ENCODE measurements at regions not wholly inside any gene's neighbourhood (a gene's known extent, or its start where the extent isn't known, plus 50 kb on each side); places are given as distances from the start of the nearest gene placed in this dataset.
"Not testable (repeated sequence)": the region's sequence is repeated elsewhere in the genome, so short reads cannot be mapped to it uniquely, and the experiment has no call there.

DNA sequence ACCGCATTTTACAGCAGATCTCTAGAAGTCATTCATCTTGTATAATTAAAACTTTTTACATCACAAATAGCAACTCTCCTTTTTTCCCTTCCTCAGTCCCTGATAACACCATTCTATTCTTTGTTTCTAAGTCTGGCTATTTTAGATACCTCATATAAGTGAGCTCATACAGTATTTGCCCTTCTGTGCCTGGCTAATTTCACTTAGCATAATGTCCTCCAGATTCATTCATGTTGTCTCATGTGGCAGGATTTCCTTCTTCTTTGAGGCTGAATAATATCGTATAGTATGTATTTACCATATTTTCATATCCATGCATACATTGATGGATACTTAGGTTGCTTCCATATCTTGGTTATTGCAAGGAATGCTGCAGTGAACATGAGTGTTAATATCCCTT is 362.0 kb downstream of the RFC3 start:
- Histone ChIP-seq H3K36me3 (ENCODE audit: control insufficient read depth, insufficient read depth, low read length) (no peaks in the 10 kb centered on the region), H3K9me3 (no peaks in the 10 kb centered on the region), H3K4me3 (ENCODE audit: low read depth, low read length) (no peak overlapping the region), H3K27me3 (replicated peaks; ENCODE audit: control insufficient read depth, insufficient read depth, low read length) (no peaks in the 10 kb centered on the region), H3K4me1 (no peaks in the 10 kb centered on the region)
- Mint-ChIP-seq H3K9me3 (ENCODE audit: unreplicated experiment) (no peaks in the 10 kb centered on the region), H3K27ac (ENCODE audit: unreplicated experiment) (no peak overlapping the region), H3K4me3 (ENCODE audit: unreplicated experiment) (no peak overlapping the region), H3K36me3 (ENCODE audit: insufficient read depth, unreplicated experiment) (no peaks in the 10 kb centered on the region), H3K4me1 (ENCODE audit: low read depth, unreplicated experiment) (no peaks in the 10 kb centered on the region), H3K27me3 (ENCODE audit: insufficient read depth, unreplicated experiment) (no peaks in the 10 kb centered on the region)
- POLR2A ChIA-PET = no interaction called here
- intact Hi-C loops (cut with micrococcal nuclease; ENCODE audit: unreplicated experiment) = no loop called here
- CTCF ChIA-PET = no interaction called here
- no TSS peak for BruUV-seq (replicated peaks)
- DNase-seq = no peak
- TF ChIP-seq, protein P1, sequence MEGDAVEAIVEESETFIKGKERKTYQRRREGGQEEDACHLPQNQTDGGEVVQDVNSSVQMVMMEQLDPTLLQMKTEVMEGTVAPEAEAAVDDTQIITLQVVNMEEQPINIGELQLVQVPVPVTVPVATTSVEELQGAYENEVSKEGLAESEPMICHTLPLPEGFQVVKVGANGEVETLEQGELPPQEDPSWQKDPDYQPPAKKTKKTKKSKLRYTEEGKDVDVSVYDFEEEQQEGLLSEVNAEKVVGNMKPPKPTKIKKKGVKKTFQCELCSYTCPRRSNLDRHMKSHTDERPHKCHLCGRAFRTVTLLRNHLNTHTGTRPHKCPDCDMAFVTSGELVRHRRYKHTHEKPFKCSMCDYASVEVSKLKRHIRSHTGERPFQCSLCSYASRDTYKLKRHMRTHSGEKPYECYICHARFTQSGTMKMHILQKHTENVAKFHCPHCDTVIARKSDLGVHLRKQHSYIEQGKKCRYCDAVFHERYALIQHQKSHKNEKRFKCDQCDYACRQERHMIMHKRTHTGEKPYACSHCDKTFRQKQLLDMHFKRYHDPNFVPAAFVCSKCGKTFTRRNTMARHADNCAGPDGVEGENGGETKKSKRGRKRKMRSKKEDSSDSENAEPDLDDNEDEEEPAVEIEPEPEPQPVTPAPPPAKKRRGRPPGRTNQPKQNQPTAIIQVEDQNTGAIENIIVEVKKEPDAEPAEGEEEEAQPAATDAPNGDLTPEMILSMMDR (IDR thresholded peaks at IDR 0.05; ENCODE audit: insufficient read depth in 1 of 2, low read depth in 1 of 2, low read length in 1 of 2, severe bottlenecking in 1 of 2, unreplicated experiment in 1 of 2) = no peak

DNA sequence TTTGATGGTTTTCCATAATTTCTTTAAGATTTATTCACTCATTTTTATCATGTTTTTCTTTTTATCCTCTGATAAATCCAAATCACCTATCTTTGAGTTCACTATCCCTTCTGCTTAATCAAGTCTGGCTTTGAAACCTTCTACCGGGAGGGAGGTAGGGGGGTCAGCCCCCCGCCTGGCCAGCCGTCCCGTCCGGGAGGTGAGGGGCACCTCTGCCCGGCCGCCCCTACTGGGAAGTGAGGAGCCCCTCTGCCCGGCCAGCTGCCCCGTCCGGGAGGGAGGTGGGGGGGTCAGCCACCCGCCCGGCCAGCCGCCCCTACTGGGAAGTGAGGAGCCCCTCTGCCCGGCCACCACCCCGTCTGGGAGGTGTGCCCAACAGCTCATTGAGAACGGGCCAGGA is 363.3 kb downstream of the RFC3 start:
- intact Hi-C loops (cut with micrococcal nuclease; ENCODE audit: unreplicated experiment); H3K36me3 ChIP-seq (ENCODE audit: control insufficient read depth, insufficient read depth, low read length); H3K9me3 Mint-ChIP-seq (ENCODE audit: unreplicated experiment); H3K4me1 ChIP-seq; H3K27ac Mint-ChIP-seq (ENCODE audit: unreplicated experiment); H3K4me3 Mint-ChIP-seq (ENCODE audit: unreplicated experiment); H3K4me3 ChIP-seq (ENCODE audit: low read depth, low read length); H3K9me3 ChIP-seq; H3K27me3 Mint-ChIP-seq (ENCODE audit: insufficient read depth, unreplicated experiment); H3K36me3 Mint-ChIP-seq (ENCODE audit: insufficient read depth, unreplicated experiment); POLR2A ChIA-PET; H3K4me1 Mint-ChIP-seq (ENCODE audit: low read depth, unreplicated experiment); CTCF ChIA-PET; H3K27me3 ChIP-seq (replicated peaks; ENCODE audit: control insufficient read depth, insufficient read depth, low read length); DNase-seq; BruUV-seq (replicated peaks): not testable (repeated sequence)

DNA sequence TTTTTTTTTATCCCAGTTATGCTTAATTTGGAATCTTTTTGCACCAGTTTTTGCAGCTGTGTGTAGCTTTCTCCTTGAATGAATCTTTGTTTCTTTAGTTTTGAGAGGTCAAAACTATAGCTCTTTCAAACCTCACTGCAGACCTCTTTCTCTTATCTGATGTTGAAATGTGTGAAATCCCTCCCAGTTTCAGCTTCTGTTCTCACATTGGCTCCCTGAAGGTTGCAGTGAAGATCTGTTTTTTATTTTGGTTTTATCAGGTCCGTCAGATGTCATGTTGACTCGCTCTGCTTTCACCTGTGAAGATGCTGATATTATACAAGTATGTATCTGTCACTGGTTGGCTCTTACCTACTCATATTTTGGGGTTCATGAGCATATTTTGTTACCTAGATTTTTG is 372.0 kb downstream of the RFC3 start:
- TF ChIP-seq, protein P1 (IDR thresholded peaks at IDR 0.05; ENCODE audit: insufficient read depth in 1 of 2, low read depth in 1 of 2, low read length in 1 of 2, severe bottlenecking in 1 of 2, unreplicated experiment in 1 of 2) = no peak
- ChIA-PET POLR2A (no interaction called here), CTCF (no interaction called here)
- Mint-ChIP-seq H3K4me3 (ENCODE audit: unreplicated experiment) (no peak overlapping the region), H3K27ac (ENCODE audit: unreplicated experiment) (no peak overlapping the region), H3K4me1 (ENCODE audit: low read depth, unreplicated experiment) (no peaks in the 10 kb centered on the region), H3K27me3 (ENCODE audit: insufficient read depth, unreplicated experiment) (no peaks in the 10 kb centered on the region), H3K36me3 (ENCODE audit: insufficient read depth, unreplicated experiment) (no peaks in the 10 kb centered on the region), H3K9me3 (ENCODE audit: unreplicated experiment) (peaks cover 25% of the 10 kb centered on the region)
- intact Hi-C loops (cut with micrococcal nuclease; ENCODE audit: unreplicated experiment) = no loop called here
- no peaks in the 10 kb centered on the region for H3K27me3 ChIP-seq (replicated peaks; ENCODE audit: control insufficient read depth, insufficient read depth, low read length)
- no peaks in the 10 kb centered on the region for H3K9me3 ChIP-seq
- BruUV-seq (replicated peaks) = no TSS peak
- H3K4me1 ChIP-seq = no peaks in the 10 kb centered on the region
- no peaks in the 10 kb centered on the region for H3K36me3 ChIP-seq (ENCODE audit: control insufficient read depth, insufficient read depth, low read length)
- DNase-seq = no peak
- no peak overlapping the region for H3K4me3 ChIP-seq (ENCODE audit: low read depth, low read length)

Data from Caco-2 (cell line).